LHCN-M2 (cell line): ENCODE measurements at regions not wholly inside any gene's neighbourhood (a gene's known extent, or its start where the extent isn't known, plus 50 kb on each side); places are given as distances from the start of the nearest gene placed in this dataset.

Experiments
- DNase-seq: peaks from one replicate; pipeline ENCODE4 v3.0.0-alpha.2; 2012; ENCODE audit warnings: low read depth

GRCh38 chr13:105948143-105948542, 587.3 kb downstream of the EFNB2 start:
- DNase-seq, result peak; percentile 5

- DNase-seq, result no peak
Observed at GRCh38 chr13:105940882-105941281, 594.6 kb downstream of the EFNB2 start.

- no peak for DNase-seq
Observed at GRCh38 chr13:105937451-105937850, 598.0 kb downstream of the EFNB2 start.

GRCh38 chr13:105936816-105937215, 598.6 kb downstream of the EFNB2 start:
- no peak for DNase-seq

- peak; percentile 8 for DNase-seq
Observed at GRCh38 chr13:105929505-105929904, 606.0 kb downstream of the EFNB2 start.

GRCh38 chr13:105928901-105929300, 606.6 kb downstream of the EFNB2 start:
- no peak for DNase-seq

GRCh38 chr13:105928048-105928447, 607.4 kb downstream of the EFNB2 start:
- no peak for DNase-seq

- peak; percentile 17 for DNase-seq
Observed at GRCh38 chr13:105925496-105925895, 610.0 kb downstream of the EFNB2 start.

GRCh38 chr13:105921711-105922110, 613.8 kb downstream of the EFNB2 start:
- DNase-seq, result no peak

GRCh38 chr13:105920370-105920769, 615.1 kb downstream of the EFNB2 start:
- DNase-seq, result peak; percentile 81

GRCh38 chr13:105918842-105919741, 616.4 kb downstream of the EFNB2 start:
- peak; percentile 69 for DNase-seq

- DNase-seq, result no peak
Observed at GRCh38 chr13:105915146-105915850, 620.2 kb downstream of the EFNB2 start.

- DNase-seq, result peak; percentile 89
Observed at GRCh38 chr13:105914291-105915036, 621.0 kb downstream of the EFNB2 start.

- DNase-seq, result peak; percentile 29
Observed at GRCh38 chr13:105908586-105908985, 626.9 kb downstream of the EFNB2 start.

- no peak for DNase-seq
Observed at GRCh38 chr13:105907319-105908019, 628.0 kb downstream of the EFNB2 start.

GRCh38 chr13:105906746-105907145, 628.7 kb downstream of the EFNB2 start:
- DNase-seq, result no peak

GRCh38 chr13:105904034-105904742, 631.3 kb downstream of the EFNB2 start:
- no peak for DNase-seq

- DNase-seq, result no peak
Observed at GRCh38 chr13:105902396-105902795, 633.1 kb downstream of the EFNB2 start.

GRCh38 chr13:105897575-105897974, 637.9 kb downstream of the EFNB2 start:
- DNase-seq, result no peak

- no peak for DNase-seq
Observed at GRCh38 chr13:105894697-105895096, 640.8 kb downstream of the EFNB2 start.

GRCh38 chr13:105890509-105890908, 645.0 kb downstream of the EFNB2 start:
- no peak for DNase-seq
